ENCODE measurements at regions not wholly inside any gene's neighbourhood (a gene's known extent, or its start where the extent isn't known, plus 50 kb on each side); places are given as distances from the start of the nearest gene placed in this dataset.
"Not testable (repeated sequence)": the region's sequence is repeated elsewhere in the genome, so short reads cannot be mapped to it uniquely, and the experiment has no call there.

GRCh38 chr6:11374036-11375010, 141.9 kb upstream of the NEDD9 start:
- H3K27me3 ChIP-seq (ENCODE audit: control insufficient read depth, insufficient read depth, low read length) = no peaks in the 10 kb centered on the region

GRCh38 chr6:11373208-11373607, 140.7 kb upstream of the NEDD9 start:
- Histone ChIP-seq H3K4me3 (ENCODE audit: low read length) (no peak overlapping the region), H3K36me3 (ENCODE audit: insufficient read depth, low read length) (no peaks in the 10 kb centered on the region), H3K9me3 (replicated peaks; ENCODE audit: low read length) (no peaks in the 10 kb centered on the region), H3K4me1 (ENCODE audit: control insufficient read depth, insufficient read depth, low read length) (no peaks in the 10 kb centered on the region), H3K4me2 (ENCODE audit: low read length) (no peak overlapping the region), H3K27me3 (ENCODE audit: control insufficient read depth, insufficient read depth, low read length) (no peaks in the 10 kb centered on the region), H3K9ac (ENCODE audit: low read depth, low read length) (no peak overlapping the region)

More at GRCh38 chr6:11374036-11375010, 141.9 kb upstream of the NEDD9 start:
- H3K4me1 ChIP-seq (ENCODE audit: control insufficient read depth, insufficient read depth, low read length) = no peaks in the 10 kb centered on the region
- no peaks in the 10 kb centered on the region for H3K9me3 ChIP-seq (replicated peaks; ENCODE audit: low read length)
- no peak overlapping the region for H3K4me3 ChIP-seq (ENCODE audit: low read length)
- H3K9ac ChIP-seq (ENCODE audit: low read depth, low read length) = no peak overlapping the region
- H3K4me2 ChIP-seq (ENCODE audit: low read length) = no peak overlapping the region
- H3K36me3 ChIP-seq (ENCODE audit: insufficient read depth, low read length) = no peaks in the 10 kb centered on the region

GRCh38 chr6:11372186-11372790, 139.8 kb upstream of the NEDD9 start:
- H3K27me3 ChIP-seq (ENCODE audit: control insufficient read depth, insufficient read depth, low read length); H3K4me3 ChIP-seq (ENCODE audit: low read length); H3K9me3 ChIP-seq (replicated peaks; ENCODE audit: low read length); H3K36me3 ChIP-seq (ENCODE audit: insufficient read depth, low read length); H3K4me1 ChIP-seq (ENCODE audit: control insufficient read depth, insufficient read depth, low read length); H3K9ac ChIP-seq (ENCODE audit: low read depth, low read length); H3K4me2 ChIP-seq (ENCODE audit: low read length): not testable (repeated sequence)

- Histone ChIP-seq H3K9ac (ENCODE audit: low read depth, low read length) (no peak overlapping the region), H3K4me2 (ENCODE audit: low read length) (no peak overlapping the region), H3K9me3 (replicated peaks; ENCODE audit: low read length) (no peaks in the 10 kb centered on the region), H3K27me3 (ENCODE audit: control insufficient read depth, insufficient read depth, low read length) (no peaks in the 10 kb centered on the region), H3K4me3 (ENCODE audit: low read length) (no peak overlapping the region), H3K4me1 (ENCODE audit: control insufficient read depth, insufficient read depth, low read length) (peaks cover 10% of the 10 kb centered on the region), H3K36me3 (ENCODE audit: insufficient read depth, low read length) (no peaks in the 10 kb centered on the region)
Measured at GRCh38 chr6:11370191-11371018, 137.9 kb upstream of the NEDD9 start.

GRCh38 chr6:11368760-11369159, 136.3 kb upstream of the NEDD9 start:
- H3K27me3 ChIP-seq (ENCODE audit: control insufficient read depth, insufficient read depth, low read length) = no peaks in the 10 kb centered on the region
- H3K4me2 ChIP-seq (ENCODE audit: low read length) = no peak overlapping the region
- no peak overlapping the region for H3K4me3 ChIP-seq (ENCODE audit: low read length)
- H3K36me3 ChIP-seq (ENCODE audit: insufficient read depth, low read length) = no peaks in the 10 kb centered on the region
- H3K4me1 ChIP-seq (ENCODE audit: control insufficient read depth, insufficient read depth, low read length) = peaks cover 10% of the 10 kb centered on the region
- no peak overlapping the region for H3K9ac ChIP-seq (ENCODE audit: low read depth, low read length)
- H3K9me3 ChIP-seq (replicated peaks; ENCODE audit: low read length) = no peaks in the 10 kb centered on the region

- Histone ChIP-seq H3K4me1 (ENCODE audit: control insufficient read depth, insufficient read depth, low read length) (peaks cover 10% of the 10 kb centered on the region), H3K9ac (ENCODE audit: low read depth, low read length) (no peak overlapping the region), H3K9me3 (replicated peaks; ENCODE audit: low read length) (no peaks in the 10 kb centered on the region), H3K4me3 (ENCODE audit: low read length) (no peak overlapping the region), H3K27me3 (ENCODE audit: control insufficient read depth, insufficient read depth, low read length) (no peaks in the 10 kb centered on the region), H3K4me2 (ENCODE audit: low read length) (no peak overlapping the region), H3K36me3 (ENCODE audit: insufficient read depth, low read length) (no peaks in the 10 kb centered on the region)
Measured at GRCh38 chr6:11368264-11368663, 135.8 kb upstream of the NEDD9 start.

- peaks cover 10% of the 10 kb centered on the region for H3K4me1 ChIP-seq (ENCODE audit: control insufficient read depth, insufficient read depth, low read length)
- no peaks in the 10 kb centered on the region for H3K36me3 ChIP-seq (ENCODE audit: insufficient read depth, low read length)
- H3K4me3 ChIP-seq (ENCODE audit: low read length) = no peak overlapping the region
- H3K9me3 ChIP-seq (replicated peaks; ENCODE audit: low read length) = no peaks in the 10 kb centered on the region
- H3K27me3 ChIP-seq (ENCODE audit: control insufficient read depth, insufficient read depth, low read length) = no peaks in the 10 kb centered on the region
- no peak overlapping the region for H3K9ac ChIP-seq (ENCODE audit: low read depth, low read length)
- H3K4me2 ChIP-seq (ENCODE audit: low read length) = no peak overlapping the region
Measured at GRCh38 chr6:11367638-11368199, 135.3 kb upstream of the NEDD9 start.

- H3K27me3 ChIP-seq (ENCODE audit: control insufficient read depth, insufficient read depth, low read length) = no peaks in the 10 kb centered on the region
- H3K36me3 ChIP-seq (ENCODE audit: insufficient read depth, low read length) = no peaks in the 10 kb centered on the region
- H3K4me3 ChIP-seq (ENCODE audit: low read length) = no peak overlapping the region
- H3K4me2 ChIP-seq (ENCODE audit: low read length) = no peak overlapping the region
- H3K4me1 ChIP-seq (ENCODE audit: control insufficient read depth, insufficient read depth, low read length) = peaks cover 10% of the 10 kb centered on the region
- H3K9ac ChIP-seq (ENCODE audit: low read depth, low read length) = no peak overlapping the region
- no peaks in the 10 kb centered on the region for H3K9me3 ChIP-seq (replicated peaks; ENCODE audit: low read length)
Measured at GRCh38 chr6:11366934-11367637, 134.6 kb upstream of the NEDD9 start.

GRCh38 chr6:11366183-11366933, 133.9 kb upstream of the NEDD9 start:
- Histone ChIP-seq H3K36me3 (ENCODE audit: insufficient read depth, low read length) (no peaks in the 10 kb centered on the region), H3K9me3 (replicated peaks; ENCODE audit: low read length) (no peaks in the 10 kb centered on the region), H3K9ac (ENCODE audit: low read depth, low read length) (no peak overlapping the region), H3K4me2 (ENCODE audit: low read length) (no peak overlapping the region), H3K27me3 (ENCODE audit: control insufficient read depth, insufficient read depth, low read length) (no peaks in the 10 kb centered on the region), H3K4me1 (ENCODE audit: control insufficient read depth, insufficient read depth, low read length) (peaks cover 10% of the 10 kb centered on the region), H3K4me3 (ENCODE audit: low read length) (no peak overlapping the region)

- Histone ChIP-seq H3K4me3 (ENCODE audit: low read length) (no peak overlapping the region), H3K36me3 (ENCODE audit: insufficient read depth, low read length) (no peaks in the 10 kb centered on the region), H3K27me3 (ENCODE audit: control insufficient read depth, insufficient read depth, low read length) (no peaks in the 10 kb centered on the region), H3K4me2 (ENCODE audit: low read length) (no peak overlapping the region), H3K4me1 (ENCODE audit: control insufficient read depth, insufficient read depth, low read length) (peaks cover 10% of the 10 kb centered on the region), H3K9me3 (replicated peaks; ENCODE audit: low read length) (no peaks in the 10 kb centered on the region), H3K9ac (ENCODE audit: low read depth, low read length) (no peak overlapping the region)
Measured at GRCh38 chr6:11364971-11365397, 132.5 kb upstream of the NEDD9 start.
